ENCODE measurements at regions not wholly inside any gene's neighbourhood (a gene's known extent, or its start where the extent isn't known, plus 50 kb on each side); places are given as distances from the start of the nearest gene placed in this dataset.

DNA sequence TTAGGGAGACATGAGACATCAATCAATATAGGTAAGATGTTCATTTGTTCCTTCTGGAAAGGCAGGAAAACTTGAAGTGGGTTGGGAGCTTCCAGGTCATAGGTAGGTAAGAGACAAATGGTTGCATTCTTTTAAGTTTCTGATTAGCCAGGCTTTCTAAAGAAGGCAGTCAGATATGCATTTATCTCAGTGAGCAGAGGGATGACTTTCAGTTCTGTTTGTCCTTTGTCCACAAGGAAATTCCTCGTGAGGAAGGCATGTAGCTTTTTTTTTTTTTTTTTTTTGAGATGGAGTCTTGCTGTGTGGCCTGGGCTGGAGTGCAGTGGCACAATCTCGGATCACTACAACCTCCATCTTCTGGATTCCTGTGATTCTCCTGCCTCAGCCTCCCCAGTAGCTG, 155.3 kb upstream of the ABCA1 start:
- no peak for DNase-seq (ENCODE audit: low spot score in 2 of 2)
- intact Hi-C loops (cut with DNase I; ENCODE audit: low total_unique reads) = no loop called here
- H3K9me3 ChIP-seq = no peaks in the 10 kb centered on the region
- H3K27me3 ChIP-seq = no peaks in the 10 kb centered on the region
- no peak overlapping the region for H3K4me3 ChIP-seq
- no peaks in the 10 kb centered on the region for H3K36me3 ChIP-seq
- no peak for TF ChIP-seq POLR2AphosphoS5 (IDR thresholded peaks at IDR 0.05)
- TF ChIP-seq, protein P1, sequence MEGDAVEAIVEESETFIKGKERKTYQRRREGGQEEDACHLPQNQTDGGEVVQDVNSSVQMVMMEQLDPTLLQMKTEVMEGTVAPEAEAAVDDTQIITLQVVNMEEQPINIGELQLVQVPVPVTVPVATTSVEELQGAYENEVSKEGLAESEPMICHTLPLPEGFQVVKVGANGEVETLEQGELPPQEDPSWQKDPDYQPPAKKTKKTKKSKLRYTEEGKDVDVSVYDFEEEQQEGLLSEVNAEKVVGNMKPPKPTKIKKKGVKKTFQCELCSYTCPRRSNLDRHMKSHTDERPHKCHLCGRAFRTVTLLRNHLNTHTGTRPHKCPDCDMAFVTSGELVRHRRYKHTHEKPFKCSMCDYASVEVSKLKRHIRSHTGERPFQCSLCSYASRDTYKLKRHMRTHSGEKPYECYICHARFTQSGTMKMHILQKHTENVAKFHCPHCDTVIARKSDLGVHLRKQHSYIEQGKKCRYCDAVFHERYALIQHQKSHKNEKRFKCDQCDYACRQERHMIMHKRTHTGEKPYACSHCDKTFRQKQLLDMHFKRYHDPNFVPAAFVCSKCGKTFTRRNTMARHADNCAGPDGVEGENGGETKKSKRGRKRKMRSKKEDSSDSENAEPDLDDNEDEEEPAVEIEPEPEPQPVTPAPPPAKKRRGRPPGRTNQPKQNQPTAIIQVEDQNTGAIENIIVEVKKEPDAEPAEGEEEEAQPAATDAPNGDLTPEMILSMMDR (IDR thresholded peaks at IDR 0.05) = no peak
- TF ChIP-seq POLR2A (IDR thresholded peaks at IDR 0.05) = no peak
- no peaks in the 10 kb centered on the region for H3K4me1 ChIP-seq
- H3K27ac ChIP-seq = no peak overlapping the region

DNA sequence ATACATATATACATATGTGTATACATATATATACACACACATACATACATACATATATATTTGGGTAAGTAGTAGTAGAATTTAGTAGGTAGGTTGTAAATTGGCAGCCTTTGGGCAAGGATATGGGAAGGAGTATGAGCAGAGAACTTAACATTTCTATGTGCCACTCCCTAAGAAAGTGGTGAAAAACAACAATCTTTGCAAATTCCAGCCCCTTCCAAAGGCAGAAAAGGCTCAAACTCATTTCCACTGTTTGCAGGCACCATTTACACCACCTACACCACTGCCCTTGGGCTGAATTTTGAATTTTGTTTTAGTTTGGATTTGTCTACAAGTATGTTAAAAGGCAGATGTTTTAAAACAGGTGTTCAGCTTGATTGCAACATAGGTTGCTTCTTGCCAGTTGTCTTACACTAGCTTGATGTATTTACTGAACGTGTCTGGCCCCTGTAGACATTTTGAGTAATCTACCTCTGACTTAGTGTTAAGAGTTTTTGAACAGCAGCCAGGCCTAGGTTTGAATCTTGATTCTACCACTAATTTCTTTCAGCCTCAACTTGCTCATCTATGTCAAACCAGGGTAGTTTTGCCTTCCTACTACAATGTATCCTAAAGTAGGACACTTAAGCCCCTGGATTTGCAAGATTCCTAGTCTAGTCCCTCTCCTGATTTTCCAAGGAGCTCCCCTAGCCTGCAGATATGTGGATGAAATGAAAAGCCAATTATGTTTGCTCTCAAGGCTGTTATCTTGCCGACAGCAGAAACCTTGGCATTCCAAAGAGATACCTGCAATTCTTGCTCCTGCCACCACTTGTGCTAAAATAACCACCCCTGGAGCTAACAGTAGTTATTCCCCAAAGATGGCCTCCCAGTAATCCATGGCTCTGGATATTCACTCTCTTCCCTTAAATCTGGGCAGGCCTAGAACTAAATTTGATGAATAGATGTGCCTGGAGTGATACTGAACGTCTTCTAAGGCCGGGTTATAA, 156.2 kb upstream of the SLC44A1 start:
- Histone ChIP-seq H3K4me1 (no peaks in the 10 kb centered on the region), H3K27me3 (no peaks in the 10 kb centered on the region)
- TF ChIP-seq, protein P1 (IDR thresholded peaks at IDR 0.05) = no peak
- TF ChIP-seq POLR2AphosphoS5 (IDR thresholded peaks at IDR 0.05) (no peak), POLR2A (IDR thresholded peaks at IDR 0.05) (no peak)

DNA sequence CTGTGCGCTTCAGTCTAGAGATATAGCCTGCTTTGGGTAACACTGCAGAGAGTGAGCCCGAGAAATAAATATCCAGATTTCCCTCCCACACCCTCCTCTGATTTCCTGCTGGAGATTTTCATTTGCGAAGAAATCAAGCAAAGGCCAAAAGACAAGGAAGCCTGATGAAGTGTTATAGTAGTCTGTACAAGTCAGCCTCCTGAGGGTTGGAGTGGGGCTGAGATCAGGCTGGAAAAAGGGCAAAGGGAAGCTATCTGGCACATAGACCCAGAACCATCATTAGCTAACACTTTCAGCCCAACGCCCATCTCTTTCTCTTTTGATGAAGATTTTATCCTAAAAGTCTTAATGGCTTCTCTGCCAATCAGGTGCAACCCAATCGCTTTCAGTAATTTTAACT, 154.6 kb upstream of the SLC44A1 start:
- no peak overlapping the region for H3K27ac ChIP-seq
- no peaks in the 10 kb centered on the region for H3K4me1 ChIP-seq
- no peaks in the 10 kb centered on the region for H3K27me3 ChIP-seq
- no peak for DNase-seq (ENCODE audit: low spot score in 2 of 2)
- intact Hi-C loops (cut with DNase I; ENCODE audit: low total_unique reads) = no loop called here
- no peak overlapping the region for H3K4me3 ChIP-seq
- TF ChIP-seq POLR2A (IDR thresholded peaks at IDR 0.05) (no peak), POLR2AphosphoS5 (IDR thresholded peaks at IDR 0.05) (no peak)
- TF ChIP-seq, protein P1 (IDR thresholded peaks at IDR 0.05) = no peak
- no peaks in the 10 kb centered on the region for H3K36me3 ChIP-seq
- H3K9me3 ChIP-seq = no peaks in the 10 kb centered on the region

More for the DNA sequence above, 156.2 kb upstream of the SLC44A1 start:
- no peak overlapping the region for H3K27ac ChIP-seq
- DNase-seq (ENCODE audit: low spot score in 2 of 2) = no peak
- H3K36me3 ChIP-seq = no peaks in the 10 kb centered on the region
- H3K9me3 ChIP-seq = no peaks in the 10 kb centered on the region
- H3K4me3 ChIP-seq = no peak overlapping the region
- intact Hi-C loops (cut with DNase I; ENCODE audit: low total_unique reads) = no loop called here

DNA sequence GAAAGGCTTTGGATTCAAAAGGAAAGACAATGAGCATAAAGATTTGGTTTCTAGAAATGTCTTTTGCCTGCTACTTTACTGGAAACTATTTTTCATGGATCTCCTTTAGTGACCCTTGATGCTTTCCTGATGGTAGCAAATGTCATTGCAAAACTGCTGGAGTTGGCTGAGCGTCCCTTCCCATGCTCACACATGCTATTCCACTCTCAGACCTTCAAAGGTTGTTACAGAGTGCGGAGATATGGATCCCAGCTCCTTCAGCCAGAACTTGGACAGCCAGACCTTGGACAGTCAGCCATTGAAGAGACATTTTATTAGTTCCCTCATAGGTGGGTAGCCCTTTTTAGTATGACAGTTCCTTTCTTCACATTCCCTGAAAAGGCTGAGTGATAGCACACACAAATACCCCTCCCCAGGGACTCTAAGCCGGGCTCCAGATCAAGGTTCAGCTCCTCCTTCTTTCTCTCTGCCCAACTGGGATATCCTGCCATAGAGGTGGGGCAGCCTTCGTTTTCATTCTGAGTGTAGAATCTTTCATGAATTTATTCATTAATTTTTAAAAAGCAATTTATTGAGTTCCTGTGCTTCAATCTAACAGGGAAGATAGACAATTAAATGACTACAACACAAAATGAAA, 153.3 kb upstream of the SLC44A1 start:
- no peaks in the 10 kb centered on the region for H3K36me3 ChIP-seq
- TF ChIP-seq POLR2A (IDR thresholded peaks at IDR 0.05) = no peak
- no peak for TF ChIP-seq POLR2AphosphoS5 (IDR thresholded peaks at IDR 0.05)
- TF ChIP-seq, protein P1 (IDR thresholded peaks at IDR 0.05) = no peak
- no peaks in the 10 kb centered on the region for H3K9me3 ChIP-seq
- DNase-seq (ENCODE audit: low spot score in 2 of 2) = no peak
- H3K4me3 ChIP-seq = no peak overlapping the region
- no peak overlapping the region for H3K27ac ChIP-seq
- H3K4me1 ChIP-seq = no peaks in the 10 kb centered on the region
- H3K27me3 ChIP-seq = no peaks in the 10 kb centered on the region
- intact Hi-C loops (cut with DNase I; ENCODE audit: low total_unique reads) = no loop called here

DNA sequence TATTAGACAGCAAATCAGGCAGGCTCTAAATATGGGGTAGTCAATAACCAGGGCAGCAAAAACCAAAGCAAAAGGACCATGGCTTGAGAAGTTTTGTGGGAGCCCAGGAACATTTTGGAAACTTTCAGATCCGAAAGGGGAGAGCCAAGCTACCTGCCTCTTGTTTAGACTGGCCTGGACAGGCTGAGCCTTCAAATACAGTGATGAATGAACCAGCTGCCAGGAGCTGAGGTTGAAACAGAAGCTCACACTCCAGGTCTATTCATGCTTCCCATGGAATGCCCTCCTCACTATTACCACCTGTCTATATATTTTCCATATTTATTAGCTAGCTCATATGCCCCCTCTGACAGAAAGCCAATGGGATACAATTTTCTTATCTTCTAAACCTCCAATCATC, 150.8 kb upstream of the SLC44A1 start:
- TF ChIP-seq, protein P1 (IDR thresholded peaks at IDR 0.05) = no peak
- TF ChIP-seq POLR2AphosphoS5 (IDR thresholded peaks at IDR 0.05) (no peak), POLR2A (IDR thresholded peaks at IDR 0.05) (no peak)
- no peak overlapping the region for H3K4me3 ChIP-seq
- no peak overlapping the region for H3K27ac ChIP-seq
- no peak for DNase-seq (ENCODE audit: low spot score in 2 of 2)
- no peaks in the 10 kb centered on the region for H3K36me3 ChIP-seq
- intact Hi-C loops (cut with DNase I; ENCODE audit: low total_unique reads) = no loop called here
- H3K9me3 ChIP-seq = no peaks in the 10 kb centered on the region
- no peaks in the 10 kb centered on the region for H3K27me3 ChIP-seq
- no peaks in the 10 kb centered on the region for H3K4me1 ChIP-seq
